Fibroblast of gingiva (primary cell): ENCODE measurements at regions not wholly inside any gene's neighbourhood (a gene's known extent, or its start where the extent isn't known, plus 50 kb on each side); places are given as distances from the start of the nearest gene placed in this dataset.
A peak's percentile ranks its signal among the peaks of the same experiment; 100 is the strongest.
"Not testable (repeated sequence)": the region's sequence is repeated elsewhere in the genome, so short reads cannot be mapped to it uniquely, and the experiment has no call there.

Experiments used
- DNase-seq: peaks from one replicate; pipeline ENCODE4 v3.0.0-alpha.2; 2011; ENCODE audit warnings: low read depth

- DNase-seq: no peak
These were observed 335.9 kb downstream of the AEBP2 start for GRCh38 chr12:19775241-19775640.

GRCh38 chr12:19775976-19776375, 336.7 kb downstream of the AEBP2 start:
- not testable (repeated sequence) for DNase-seq

- peak; percentile 42 for DNase-seq
These were observed 338.9 kb downstream of the AEBP2 start for GRCh38 chr12:19778172-19778571.

GRCh38 chr12:19778797-19779196, 339.5 kb downstream of the AEBP2 start:
- DNase-seq: no peak

GRCh38 chr12:19779395-19780056, 340.2 kb downstream of the AEBP2 start:
- no peak for DNase-seq

- no peak for DNase-seq
These were observed 341.2 kb downstream of the AEBP2 start for GRCh38 chr12:19780460-19780859.

GRCh38 chr12:19783547-19784444, 344.5 kb downstream of the AEBP2 start:
- DNase-seq: no peak

GRCh38 chr12:19792028-19792427, 352.7 kb downstream of the AEBP2 start:
- DNase-seq: no peak

- no peak for DNase-seq
These were observed 354.8 kb downstream of the AEBP2 start for GRCh38 chr12:19794116-19794515.

- no peak for DNase-seq
These were observed 359.9 kb downstream of the AEBP2 start for GRCh38 chr12:19799216-19799615.

GRCh38 chr12:19799895-19800602, 360.8 kb downstream of the AEBP2 start:
- DNase-seq: no peak

GRCh38 chr12:19800884-19801283, 361.6 kb downstream of the AEBP2 start:
- no peak for DNase-seq

GRCh38 chr12:19801941-19802340, 362.6 kb downstream of the AEBP2 start:
- no peak for DNase-seq

GRCh38 chr12:19802915-19803314, 363.6 kb downstream of the AEBP2 start:
- DNase-seq: no peak

GRCh38 chr12:19804737-19805136, 365.4 kb downstream of the AEBP2 start:
- DNase-seq: peak; percentile 41

GRCh38 chr12:19808371-19808770, 369.1 kb downstream of the AEBP2 start:
- DNase-seq: no peak

- DNase-seq: no peak
These were observed 370.9 kb downstream of the AEBP2 start for GRCh38 chr12:19810213-19810612.

- no peak for DNase-seq
These were observed 372.6 kb downstream of the AEBP2 start for GRCh38 chr12:19811922-19812321.

- no peak for DNase-seq
These were observed 379.9 kb downstream of the AEBP2 start for GRCh38 chr12:19819231-19819630.

- no peak for DNase-seq
These were observed 383.2 kb downstream of the AEBP2 start for GRCh38 chr12:19822476-19822875.

GRCh38 chr12:19823326-19823725, 384.0 kb downstream of the AEBP2 start:
- not testable (repeated sequence) for DNase-seq

- peak; percentile 7 for DNase-seq
These were observed 387.8 kb downstream of the AEBP2 start for GRCh38 chr12:19826980-19827550.
